PC-3 (cell line): ENCODE measurements at regions not wholly inside any gene's neighbourhood (a gene's known extent, or its start where the extent isn't known, plus 50 kb on each side); places are given as distances from the start of the nearest gene placed in this dataset.

ENCODE experiments used
- ATAC-seq: fragments of 200-7000 bp; cut with Tn5 transposase; 2 replicates; pipeline ENCODE4 v1.9.1; 2020; ENCODE audit warnings: mild to moderate bottlenecking, moderate library complexity
- BruUV-seq: library from RNA; stranded (reverse); fragments of 400-500 nt; replicated peaks from 2 replicates; lab custom pipeline; 2021; lab: Mats Ljungman, UMichigan
- CTCF ChIA-PET: fragments of 300-600 bp; sonication (Branson Sonifier 250); formaldehyde crosslinking; loops from one replicate; lab custom pipeline; 2022; ENCODE audit warnings: antibody characterized with exemption; lab: Charles Lee
- POLR2A ChIA-PET: fragments of 300-600 bp; sonication (Branson Sonifier 250); formaldehyde crosslinking; loops from one replicate; lab custom pipeline; 2022; ENCODE audit warnings: antibody characterized with exemption; ENCODE audit not compliant: unreplicated experiment; lab: Charles Lee
- DNase-seq: peaks from one replicate; pipeline ENCODE4 v3.0.0-alpha.2; 2015
- H2AFZ ChIP-seq: fragments of 300-600 bp; sonication (generic); 2 replicates; pipeline ENCODE4 v1.6.0; 2016; ENCODE audit warnings: antibody characterized with exemption, low read length
- H3F3A ChIP-seq: fragments of 300-600 bp; sonication (generic); one replicate; pipeline ENCODE4 v1.6.0; 2017; ENCODE audit warnings: antibody characterized with exemption, low read length, control low read depth, mild to moderate bottlenecking; ENCODE audit not compliant: unreplicated experiment
- H3K27ac ChIP-seq: fragments of 300-600 bp; sonication (generic); 2 replicates; pipeline ENCODE4 v1.5.1; 2016; ENCODE audit warnings: mild to moderate bottlenecking, low read length
- H3K27me3 ChIP-seq: fragments of 300-600 bp; sonication (generic); 2 replicates; pipeline ENCODE4 v1.6.1; 2016; ENCODE audit warnings: low read length, mixed read lengths
- H3K36me3 ChIP-seq: fragments of 300-600 bp; sonication (generic); 2 replicates; pipeline ENCODE4 v1.6.1; 2016; ENCODE audit warnings: low read depth, mixed run types, low read length, mixed read lengths
- H3K4me1 ChIP-seq: fragments of 300-600 bp; sonication (generic); 2 replicates; pipeline ENCODE4 v1.5.1; 2016; ENCODE audit warnings: low read length; ENCODE audit not compliant: insufficient read depth
- H3K4me2 ChIP-seq: fragments of 300-600 bp; sonication (generic); 2 replicates; pipeline ENCODE4 v1.6.0; 2016; ENCODE audit warnings: low read length
- H3K4me3 ChIP-seq: fragments of 300-600 bp; sonication (generic); 2 replicates; pipeline ENCODE4 v1.5.1; 2016; ENCODE audit warnings: mild to moderate bottlenecking, low read length, mixed read lengths
- H3K79me2 ChIP-seq: fragments of 300-600 bp; sonication (generic); 2 replicates; pipeline ENCODE4 v1.6.1; 2017; ENCODE audit warnings: low read length, mixed read lengths
- H3K9ac ChIP-seq: fragments of 300-600 bp; sonication (generic); 2 replicates; pipeline ENCODE4 v1.6.0; 2016; ENCODE audit warnings: mild to moderate bottlenecking, low read length
- H3K9me2 ChIP-seq: fragments of 300-600 bp; sonication (generic); replicated peaks from 2 replicates; pipeline ENCODE4 v1.6.1; 2016; ENCODE audit warnings: mixed run types, low read length, mixed read lengths
- H3K9me3 ChIP-seq: fragments of 300-600 bp; sonication (generic); 2 replicates; pipeline ENCODE4 v1.6.1; 2016; ENCODE audit warnings: low read length, mixed read lengths
- H4K20me1 ChIP-seq: fragments of 300-600 bp; sonication (generic); 2 replicates; pipeline ENCODE4 v1.6.1; 2016; ENCODE audit warnings: low read length, mixed read lengths
- EZH2 ChIP-seq: fragments of 300-600 bp; sonication (generic); IDR thresholded peaks from one replicate; pipeline ENCODE4 v1.6.1; 2017; ENCODE audit warnings: antibody characterized with exemption, mild to moderate bottlenecking, low read length; ENCODE audit not compliant: unreplicated experiment
- EZH2phosphoT487 ChIP-seq: fragments of 300-600 bp; sonication (generic); IDR thresholded peaks from 2 replicates; pipeline ENCODE4 v1.6.1; 2018; ENCODE audit warnings: mild to moderate bottlenecking, antibody characterized with exemption, low read length, borderline replicate concordance
- intact Hi-C: fragments of 100-400 bp; cut with micrococcal nuclease; formaldehyde crosslinking; loops from 2 replicates; pipeline ENCODE4 v1.9.0; 2023
- TF ChIP-seq, protein P1 (sequence below): fragments of 300-600 bp; sonication (generic); conservative IDR thresholded peaks from 2 replicates; pipeline ENCODE4 v1.5.1; 2017; ENCODE audit warnings: antibody characterized with exemption, low read depth, mild to moderate bottlenecking, low read length

DNA sequence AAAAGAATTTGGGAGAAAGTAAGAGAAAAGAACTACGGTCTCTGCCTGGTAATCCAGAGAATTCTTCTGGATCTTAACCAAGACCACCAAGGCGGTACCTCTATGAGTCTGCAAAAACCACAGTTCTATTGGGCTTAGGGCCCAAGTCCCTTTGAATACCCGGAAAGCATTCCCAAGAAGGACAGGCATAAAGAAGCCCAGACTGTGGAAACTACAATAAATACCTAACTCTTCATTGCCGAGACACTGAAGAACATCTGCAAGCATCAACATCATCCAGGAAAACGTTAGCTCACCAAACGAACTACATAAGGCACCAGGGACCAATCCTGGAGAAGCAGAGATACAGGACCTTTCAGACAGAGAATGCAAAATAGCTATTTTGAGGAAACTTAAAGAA, 162.3 kb upstream of the TMC3 start:
- BruUV-seq: no TSS peak
- no peak for ATAC-seq
- H3K79me2 ChIP-seq: no peaks in the 10 kb centered on the region
- H3K27ac ChIP-seq: no peak overlapping the region
- H3K4me1 ChIP-seq: peaks cover 13% of the 10 kb centered on the region
- intact Hi-C loops: no loop called here
- DNase-seq: no peak
- no peaks in the 10 kb centered on the region for H4K20me1 ChIP-seq
- H2AFZ ChIP-seq: no peak overlapping the region
- H3K4me2 ChIP-seq: no peak overlapping the region
- no peak overlapping the region for H3K9ac ChIP-seq
- H3K27me3 ChIP-seq: peaks cover 28% of the 10 kb centered on the region
- no peak overlapping the region for H3K4me3 ChIP-seq
- no peak for TF ChIP-seq EZH2phosphoT487
- TF ChIP-seq, protein P1, sequence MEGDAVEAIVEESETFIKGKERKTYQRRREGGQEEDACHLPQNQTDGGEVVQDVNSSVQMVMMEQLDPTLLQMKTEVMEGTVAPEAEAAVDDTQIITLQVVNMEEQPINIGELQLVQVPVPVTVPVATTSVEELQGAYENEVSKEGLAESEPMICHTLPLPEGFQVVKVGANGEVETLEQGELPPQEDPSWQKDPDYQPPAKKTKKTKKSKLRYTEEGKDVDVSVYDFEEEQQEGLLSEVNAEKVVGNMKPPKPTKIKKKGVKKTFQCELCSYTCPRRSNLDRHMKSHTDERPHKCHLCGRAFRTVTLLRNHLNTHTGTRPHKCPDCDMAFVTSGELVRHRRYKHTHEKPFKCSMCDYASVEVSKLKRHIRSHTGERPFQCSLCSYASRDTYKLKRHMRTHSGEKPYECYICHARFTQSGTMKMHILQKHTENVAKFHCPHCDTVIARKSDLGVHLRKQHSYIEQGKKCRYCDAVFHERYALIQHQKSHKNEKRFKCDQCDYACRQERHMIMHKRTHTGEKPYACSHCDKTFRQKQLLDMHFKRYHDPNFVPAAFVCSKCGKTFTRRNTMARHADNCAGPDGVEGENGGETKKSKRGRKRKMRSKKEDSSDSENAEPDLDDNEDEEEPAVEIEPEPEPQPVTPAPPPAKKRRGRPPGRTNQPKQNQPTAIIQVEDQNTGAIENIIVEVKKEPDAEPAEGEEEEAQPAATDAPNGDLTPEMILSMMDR: no peak
- no peak for TF ChIP-seq EZH2
- ChIA-PET POLR2A (no interaction called here), CTCF (no interaction called here)
- H3F3A ChIP-seq: no peaks in the 10 kb centered on the region
- no peaks in the 10 kb centered on the region for H3K9me3 ChIP-seq
- no peaks in the 10 kb centered on the region for H3K9me2 ChIP-seq
- H3K36me3 ChIP-seq: no peaks in the 10 kb centered on the region

DNA sequence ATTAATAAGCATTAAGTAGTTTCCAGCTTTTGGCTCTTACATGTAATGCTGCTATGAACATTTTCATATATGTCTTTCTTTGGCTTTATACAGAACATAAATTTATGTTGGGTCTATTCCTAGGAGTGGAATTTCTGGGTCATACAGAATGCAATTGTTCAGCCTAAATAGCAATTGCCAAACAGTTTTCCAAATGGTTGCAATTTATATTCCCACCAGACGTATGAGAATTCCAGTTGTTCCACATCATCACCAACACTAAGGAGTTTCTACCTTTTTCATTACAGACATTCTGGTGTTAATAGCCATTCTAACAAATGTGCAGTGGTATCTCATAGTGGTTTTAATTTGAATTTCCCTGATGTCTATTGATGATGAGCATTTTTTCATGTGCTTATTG, 160.1 kb upstream of the TMC3 start:
- CTCF ChIA-PET: no interaction called here
- DNase-seq (no peak), ATAC-seq (no peak)
- BruUV-seq: no TSS peak
- no peak overlapping the region for H2AFZ ChIP-seq
- H3K27me3 ChIP-seq: peaks cover 28% of the 10 kb centered on the region
- H3K4me3 ChIP-seq: no peak overlapping the region
- POLR2A ChIA-PET: no interaction called here
- no peaks in the 10 kb centered on the region for H3K36me3 ChIP-seq
- no peak overlapping the region for H3K9ac ChIP-seq
- no peak overlapping the region for H3K4me2 ChIP-seq
- H3K27ac ChIP-seq: no peak overlapping the region
- no peaks in the 10 kb centered on the region for H3K79me2 ChIP-seq
- no peaks in the 10 kb centered on the region for H3K9me3 ChIP-seq
- H4K20me1 ChIP-seq: no peaks in the 10 kb centered on the region
- intact Hi-C loops: no loop called here
- no peak for TF ChIP-seq EZH2phosphoT487
- no peak for TF ChIP-seq EZH2
- TF ChIP-seq, protein P1: no peak
- H3F3A ChIP-seq: no peaks in the 10 kb centered on the region
- H3K9me2 ChIP-seq: no peaks in the 10 kb centered on the region
- peaks cover 18% of the 10 kb centered on the region for H3K4me1 ChIP-seq

DNA sequence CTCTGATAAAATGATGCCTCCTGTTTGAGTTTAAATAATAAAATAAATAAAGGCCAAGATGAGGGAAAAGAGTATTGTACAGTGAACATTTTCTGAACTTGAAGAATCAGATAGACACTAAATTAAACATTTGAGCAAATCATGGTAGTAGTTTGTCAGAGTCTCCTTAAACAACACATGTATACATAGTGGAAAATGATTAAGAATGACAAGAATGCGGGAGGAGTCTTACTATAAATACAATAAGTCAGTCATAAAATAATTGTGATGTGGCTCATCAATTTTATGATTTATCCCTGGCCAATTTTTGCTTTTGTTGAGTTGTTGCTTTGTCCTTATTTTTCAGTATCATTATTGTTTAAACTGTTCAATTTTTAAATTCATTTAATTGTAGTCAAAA, 158.0 kb upstream of the TMC3 start:
- Histone ChIP-seq H3K4me2 (peak overlapping the region; percentile 43), H3K36me3 (no peaks in the 10 kb centered on the region), H3K79me2 (no peaks in the 10 kb centered on the region), H3K9me3 (no peaks in the 10 kb centered on the region), H4K20me1 (no peaks in the 10 kb centered on the region), H3K4me1 (peaks cover 18% of the 10 kb centered on the region), H3F3A (no peaks in the 10 kb centered on the region), H2AFZ (no peak overlapping the region), H3K9me2 (no peaks in the 10 kb centered on the region), H3K9ac (no peak overlapping the region), H3K4me3 (no peak overlapping the region), H3K27ac (no peak overlapping the region), H3K27me3 (peaks cover 25% of the 10 kb centered on the region)
- peak; percentile 56 for DNase-seq
- TF ChIP-seq EZH2phosphoT487: no peak
- TF ChIP-seq EZH2: no peak
- TF ChIP-seq, protein P1: no peak
- CTCF ChIA-PET: no interaction called here
- BruUV-seq: no TSS peak
- intact Hi-C loops: no loop called here
- POLR2A ChIA-PET: interaction anchor here (0.6 kb wide), 1 partner anchor 1655 kb away, joined by 3 read pairs; no protein-coding TSS in a partner anchor
- ATAC-seq: peak; percentile 64
